HG03439 (cell line): ENCODE measurements at regions not wholly inside any gene's neighbourhood (a gene's known extent, or its start where the extent isn't known, plus 50 kb on each side); places are given as distances from the start of the nearest gene placed in this dataset.
"Not testable (repeated sequence)": the region's sequence is repeated elsewhere in the genome, so short reads cannot be mapped to it uniquely, and the experiment has no call there.

Experiments
- ATAC-seq: cut with Tn5 transposase; IDR thresholded peaks from one replicate; pipeline ENCODE4 v1.9.1; 2021; ENCODE audit warnings: mild to moderate bottlenecking, moderate library complexity; ENCODE audit not compliant: unreplicated experiment

GRCh38 chr3:61378311-61378710 is 127.1 kb upstream of the FHIT start:
- ATAC-seq: no peak

GRCh38 chr3:61381745-61382392 is 130.6 kb upstream of the FHIT start:
- peak; percentile 90 for ATAC-seq

DNA sequence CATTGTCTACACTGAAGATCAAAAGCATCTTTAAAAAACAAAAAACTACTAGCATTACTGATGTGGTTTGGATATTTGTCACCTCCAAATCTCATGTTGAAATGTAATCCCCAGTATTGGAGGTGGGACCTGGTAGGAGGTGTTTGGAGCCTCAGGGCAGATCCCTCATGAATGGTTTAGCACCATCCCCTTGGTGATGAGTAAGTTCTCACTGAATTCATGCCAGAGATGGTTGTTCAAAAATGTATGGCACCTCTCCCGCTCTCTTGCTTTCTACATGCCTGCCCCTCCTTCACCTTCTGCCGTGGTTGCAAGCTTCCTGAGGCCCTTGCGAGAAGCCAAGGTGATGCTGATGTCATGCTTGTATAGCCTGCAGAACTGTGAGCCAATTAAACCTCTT is 136.6 kb upstream of the FHIT start:
- ATAC-seq: no peak

GRCh38 chr3:61393480-61393947 is 142.3 kb upstream of the FHIT start:
- not testable (repeated sequence) for ATAC-seq

- ATAC-seq: no peak
Measured at GRCh38 chr3:61401359-61401758, 150.1 kb upstream of the FHIT start.

DNA sequence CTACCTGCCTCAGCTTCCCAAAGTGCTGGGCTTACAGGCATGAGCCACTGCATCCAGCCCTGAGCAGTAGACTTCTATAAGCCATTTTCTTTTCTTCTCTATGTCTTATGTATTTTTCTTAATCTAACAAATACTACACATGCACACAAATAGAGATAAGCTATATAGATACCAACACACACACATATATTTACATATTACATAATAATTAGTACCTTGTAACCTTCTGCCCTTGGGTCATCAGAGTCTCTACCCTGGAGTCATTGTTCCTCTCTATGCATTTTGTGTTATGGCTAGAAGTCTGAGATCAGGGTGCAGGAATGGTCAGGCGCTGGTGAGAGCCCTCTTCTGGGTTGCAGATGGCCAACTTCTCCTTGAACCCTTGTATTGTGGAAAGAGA is 154.0 kb upstream of the PTPRG start:
- no peak for ATAC-seq

GRCh38 chr3:61409638-61410037 is 151.7 kb upstream of the PTPRG start:
- ATAC-seq: no peak

DNA sequence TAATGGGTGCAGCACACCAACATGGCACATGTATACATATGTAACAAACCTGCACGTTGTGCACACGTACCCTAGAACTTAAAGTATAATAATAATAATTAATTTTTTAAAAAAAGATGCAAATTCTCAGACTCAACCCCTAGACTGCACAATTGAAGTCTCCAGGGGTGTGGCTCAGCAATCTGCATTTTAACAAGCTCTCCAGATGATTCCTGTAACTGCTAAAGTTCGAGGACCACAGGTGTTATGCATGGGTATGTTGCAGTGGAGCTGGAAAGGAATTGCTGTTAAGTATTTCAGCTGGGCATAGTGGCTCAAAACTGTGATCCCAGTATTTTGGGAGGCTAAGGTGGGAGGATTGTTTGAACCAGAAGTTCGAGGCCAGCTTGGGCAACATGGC is 151.0 kb upstream of the PTPRG start:
- ATAC-seq: not testable (repeated sequence)

GRCh38 chr3:61411009-61411662 is 150.2 kb upstream of the PTPRG start:
- no peak for ATAC-seq

DNA sequence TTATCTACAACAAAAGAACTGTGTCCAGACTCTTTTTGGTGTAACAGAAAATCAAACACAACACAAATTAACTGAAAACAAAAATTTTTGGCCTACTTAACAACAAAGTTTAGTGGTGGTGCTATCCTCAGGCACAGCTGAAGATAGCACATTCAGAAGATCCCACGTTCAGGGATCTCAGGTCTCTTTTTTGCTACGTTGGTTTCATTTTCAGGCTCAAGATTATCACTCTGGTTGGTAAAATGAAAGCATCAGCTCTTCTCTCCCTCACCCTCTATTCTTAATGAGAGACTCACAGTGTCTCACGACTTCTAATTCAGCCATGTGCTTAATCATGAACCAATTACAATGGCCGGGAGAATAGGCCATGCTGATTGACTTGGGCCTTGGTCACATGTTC is 146.9 kb upstream of the PTPRG start:
- ATAC-seq: peak; percentile 74

GRCh38 chr3:61415201-61415600 is 146.2 kb upstream of the PTPRG start:
- ATAC-seq: no peak

DNA sequence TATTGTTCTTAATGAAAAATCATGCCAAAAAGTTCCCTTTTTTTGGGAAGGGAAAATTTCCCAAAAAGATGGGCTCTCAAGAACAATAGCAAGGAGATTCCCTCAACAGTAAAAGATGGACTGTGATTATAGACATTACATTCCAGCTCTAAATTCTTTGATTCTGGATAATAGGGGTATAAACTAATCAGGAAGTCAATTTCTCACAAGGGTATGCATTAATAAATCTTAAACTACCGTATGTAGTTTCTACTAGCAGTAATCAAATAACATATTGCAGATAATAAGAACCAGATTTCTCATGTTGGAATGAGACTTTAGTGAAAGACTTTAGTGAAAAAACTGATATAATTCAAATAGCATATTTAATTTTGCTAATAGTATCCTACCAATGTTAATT is 144.8 kb upstream of the PTPRG start:
- ATAC-seq: no peak

- ATAC-seq: no peak
Measured at GRCh38 chr3:61417352-61417751, 144.0 kb upstream of the PTPRG start.

DNA sequence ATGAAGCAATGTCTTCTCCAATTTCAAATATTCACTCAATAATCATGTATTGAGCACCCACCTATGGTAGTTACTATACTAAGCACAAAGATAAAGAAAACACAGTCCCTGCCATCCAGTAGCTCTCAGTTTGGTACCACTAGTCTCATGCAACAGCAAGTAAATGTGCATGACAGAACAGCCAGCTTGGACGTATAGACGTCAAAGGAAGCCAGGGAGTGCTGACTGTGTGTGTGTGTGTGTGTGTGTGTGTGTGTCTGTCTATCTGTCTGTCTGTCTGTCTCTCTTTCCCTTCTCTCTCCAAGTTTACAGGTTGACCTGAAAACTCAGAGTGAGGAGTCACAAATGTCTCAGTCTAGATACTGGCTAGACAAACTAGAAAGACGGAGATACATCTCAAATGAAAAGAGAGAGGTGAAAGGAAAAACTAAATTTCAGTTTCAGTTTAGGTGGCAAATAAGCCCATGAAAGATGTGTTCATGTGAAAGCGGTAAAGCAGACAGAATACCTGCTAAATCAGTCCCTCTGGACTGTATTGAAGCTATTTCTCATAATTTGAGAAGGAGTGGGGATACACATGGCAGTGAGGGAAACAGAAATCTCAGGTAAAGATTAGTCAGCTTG is 141.1 kb upstream of the PTPRG start:
- no peak for ATAC-seq

- no peak for ATAC-seq
Measured at GRCh38 chr3:61422945-61423673, 138.3 kb upstream of the PTPRG start.

GRCh38 chr3:61425356-61425755 is 136.0 kb upstream of the PTPRG start:
- ATAC-seq: no peak

DNA sequence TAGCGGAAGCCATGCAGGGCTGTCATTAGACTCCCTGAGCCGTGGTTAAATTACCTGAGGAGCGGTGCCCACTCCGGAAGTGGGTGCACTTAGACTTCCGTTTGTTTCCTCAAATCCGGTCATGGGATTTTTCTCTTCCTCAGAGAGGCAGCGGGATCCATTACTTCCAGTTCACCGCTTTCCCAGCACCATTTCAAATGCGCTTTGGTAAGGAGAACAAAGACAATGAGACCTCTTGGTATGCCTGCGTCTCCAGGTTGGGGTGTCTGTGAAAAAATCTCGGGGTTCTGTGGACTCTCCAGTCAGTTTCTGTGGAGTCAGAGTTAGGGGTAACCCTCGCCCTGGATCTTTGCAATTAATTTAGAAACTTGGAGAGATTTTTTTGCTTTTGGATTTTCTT is 132.3 kb upstream of the PTPRG start:
- ATAC-seq: no peak

DNA sequence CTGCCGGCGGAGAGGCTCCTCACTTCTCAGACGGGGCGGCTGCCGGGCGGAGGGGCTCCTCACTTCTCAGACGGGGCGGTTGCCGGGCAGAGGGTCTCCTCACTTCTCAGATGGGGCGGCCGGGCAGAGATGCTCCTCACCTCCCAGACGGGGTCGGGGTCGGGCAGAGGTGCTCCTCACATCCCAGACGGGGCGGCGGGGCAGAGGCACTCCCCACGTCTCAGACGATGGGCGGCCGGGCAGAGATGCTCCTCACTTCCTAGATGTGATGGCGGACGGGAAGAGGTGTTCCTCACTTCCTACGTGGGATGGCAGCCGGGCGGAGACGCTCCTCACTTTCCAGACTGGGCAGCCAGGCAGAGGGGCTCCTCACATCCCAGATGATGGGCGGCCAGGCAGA is 126.5 kb upstream of the PTPRG start:
- ATAC-seq: not testable (repeated sequence)

DNA sequence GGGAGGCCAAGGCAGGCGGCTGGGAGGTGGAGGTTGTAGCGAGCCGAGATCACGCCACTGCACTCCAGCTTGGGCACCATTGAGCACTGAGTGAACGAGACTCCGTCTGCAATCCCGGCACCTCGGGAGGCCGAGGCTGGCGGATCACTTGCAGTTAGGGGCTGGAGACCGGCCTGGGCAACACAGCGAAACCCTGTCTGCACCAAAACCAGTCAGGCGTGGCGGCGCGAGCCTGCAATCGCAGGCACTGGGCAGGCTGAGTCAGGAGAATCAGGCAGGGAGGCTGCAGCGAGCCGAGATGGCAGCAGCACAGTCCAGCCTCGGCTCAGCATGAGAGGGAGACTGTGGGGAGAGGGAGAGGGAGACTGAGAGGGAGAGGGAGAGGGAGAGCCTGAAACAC is 126.0 kb upstream of the PTPRG start:
- not testable (repeated sequence) for ATAC-seq

DNA sequence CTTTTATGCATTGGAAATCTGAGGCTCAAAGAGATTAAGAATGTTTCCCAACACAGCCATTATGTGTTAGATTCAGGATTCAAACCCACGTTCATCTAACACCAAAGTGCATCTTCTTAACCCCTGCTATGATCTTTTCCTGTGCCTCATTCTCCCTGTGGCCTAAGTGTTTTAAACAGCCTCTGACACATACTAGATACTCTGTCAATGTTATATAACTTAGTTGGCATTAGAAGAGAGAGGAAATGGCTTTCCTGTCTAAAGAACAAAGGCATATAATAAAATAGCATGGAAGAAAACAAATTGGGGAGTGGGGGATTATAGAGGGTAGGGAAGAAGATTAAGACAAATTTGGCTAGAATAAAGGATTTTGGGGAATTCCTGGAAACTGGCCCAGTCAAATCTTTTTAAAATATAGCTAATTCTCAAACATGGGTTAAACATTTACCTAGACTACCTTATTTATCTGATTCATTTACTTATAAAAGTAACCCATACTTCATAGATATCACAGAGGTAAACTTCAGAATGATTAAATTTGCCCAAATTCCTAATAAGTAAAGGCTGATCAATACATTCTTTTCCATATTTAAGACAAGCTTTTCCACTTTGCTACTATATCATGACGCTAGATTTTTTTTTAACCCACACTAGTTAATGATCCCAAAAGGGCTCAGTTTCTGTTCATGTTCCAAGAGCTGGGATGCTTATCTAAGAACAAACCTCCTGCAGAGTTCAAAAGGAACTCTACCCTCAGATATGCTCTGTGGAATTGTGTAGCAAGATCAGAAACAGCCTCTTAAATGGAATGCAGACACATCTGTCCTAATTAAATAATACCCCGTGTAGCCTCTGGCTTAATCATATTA is 122.9 kb upstream of the PTPRG start:
- ATAC-seq: no peak

DNA sequence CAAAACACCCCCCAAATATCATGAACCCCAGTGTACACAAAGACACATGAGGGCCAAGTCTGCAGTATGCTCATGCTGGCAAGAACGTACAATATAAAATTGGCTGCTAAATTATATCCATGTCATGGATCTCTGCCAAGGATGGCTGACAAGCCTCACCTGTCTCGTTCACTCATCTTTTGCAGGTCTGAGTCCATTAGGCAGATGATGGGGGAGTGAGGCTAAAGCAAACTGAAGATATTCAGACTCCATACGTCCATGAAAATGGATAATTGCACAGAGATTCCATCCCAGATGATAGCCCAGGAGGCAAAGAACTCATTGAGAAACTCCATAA is 122.3 kb upstream of the PTPRG start:
- no peak for ATAC-seq
